Effector CD4-positive, alpha-beta T cell (primary cell): ENCODE measurements at regions not wholly inside any gene's neighbourhood (a gene's known extent, or its start where the extent isn't known, plus 50 kb on each side); places are given as distances from the start of the nearest gene placed in this dataset.

Experiments used
- DNase-seq: peaks from one replicate; pipeline ENCODE4 v3.0.0-alpha.2; 2020

DNA sequence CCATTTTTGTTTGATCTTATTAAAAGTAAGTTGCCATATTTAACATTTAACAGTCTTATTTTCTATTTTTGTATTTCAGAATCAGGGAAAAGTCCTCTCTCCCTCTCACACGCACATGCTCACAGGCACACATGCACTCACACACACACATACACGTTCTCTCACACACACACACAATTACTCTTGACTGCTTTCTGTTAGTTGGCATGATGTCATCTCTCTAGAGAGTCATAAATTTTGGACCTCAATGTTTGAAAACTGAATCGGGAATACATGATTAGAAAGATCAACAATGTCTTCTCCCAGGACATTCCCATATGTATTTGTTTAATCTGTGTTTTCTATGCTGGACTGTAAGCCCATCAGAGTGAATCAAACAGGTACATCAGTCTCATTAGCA is 165.7 kb upstream of the AHR start:
- DNase-seq, result no peak

DNA sequence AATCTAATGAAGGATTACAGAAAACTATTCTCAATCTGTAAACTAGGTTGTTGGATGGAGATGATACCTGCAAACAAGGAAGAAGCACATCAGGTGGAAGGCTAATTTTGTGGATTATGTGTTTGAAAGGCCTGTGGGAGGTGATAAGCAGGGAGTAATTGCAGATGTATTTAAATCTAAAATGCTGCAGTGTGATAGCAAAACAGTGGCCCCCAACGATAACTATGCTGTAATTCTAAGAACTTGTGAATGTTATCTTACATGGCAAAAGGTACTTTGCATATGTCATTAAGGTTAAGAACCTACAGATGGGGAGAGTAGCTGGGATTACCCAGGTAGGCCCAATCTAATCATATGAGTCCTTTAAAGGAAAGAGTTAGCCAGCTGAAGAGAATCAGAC is 164.5 kb upstream of the AHR start:
- DNase-seq, result no peak

DNA sequence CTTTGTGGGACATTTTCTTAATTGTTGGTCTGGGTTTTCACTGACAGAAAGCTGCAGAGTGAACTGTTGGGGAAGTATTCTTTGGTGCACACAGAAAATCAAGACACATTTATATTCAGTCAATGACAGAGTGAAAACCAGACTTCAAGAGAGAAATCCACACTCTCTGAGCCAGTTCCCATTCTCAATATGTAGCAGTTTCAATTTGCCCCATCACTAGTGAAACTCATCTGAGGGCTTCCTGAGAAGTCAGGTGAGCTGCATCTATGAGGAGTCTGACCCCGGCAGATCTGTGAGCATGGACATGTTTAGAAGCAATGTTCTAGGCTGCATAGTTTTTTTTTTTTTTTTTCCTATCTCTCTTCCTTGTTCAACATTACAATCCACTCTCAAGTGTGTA is 163.7 kb upstream of the AHR start:
- DNase-seq, result no peak

DNA sequence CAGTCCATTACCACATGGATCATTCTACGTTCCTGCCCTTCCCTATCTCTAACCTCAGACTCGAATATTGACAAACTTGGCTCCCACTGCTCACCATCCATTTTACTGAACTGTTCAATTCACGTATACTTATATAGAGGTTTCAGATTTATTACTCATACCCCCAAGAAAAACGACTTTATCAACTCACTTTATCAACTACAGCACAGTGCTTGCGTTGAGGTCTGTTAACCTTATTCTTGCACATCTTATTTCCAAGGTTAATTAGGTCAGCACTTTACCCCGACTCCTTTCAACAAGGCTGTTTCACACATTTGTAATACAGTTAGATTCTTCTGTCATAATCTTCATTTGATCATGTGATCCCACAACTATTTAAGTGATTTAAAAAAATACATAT is 162.3 kb upstream of the AHR start:
- no peak for DNase-seq

DNA sequence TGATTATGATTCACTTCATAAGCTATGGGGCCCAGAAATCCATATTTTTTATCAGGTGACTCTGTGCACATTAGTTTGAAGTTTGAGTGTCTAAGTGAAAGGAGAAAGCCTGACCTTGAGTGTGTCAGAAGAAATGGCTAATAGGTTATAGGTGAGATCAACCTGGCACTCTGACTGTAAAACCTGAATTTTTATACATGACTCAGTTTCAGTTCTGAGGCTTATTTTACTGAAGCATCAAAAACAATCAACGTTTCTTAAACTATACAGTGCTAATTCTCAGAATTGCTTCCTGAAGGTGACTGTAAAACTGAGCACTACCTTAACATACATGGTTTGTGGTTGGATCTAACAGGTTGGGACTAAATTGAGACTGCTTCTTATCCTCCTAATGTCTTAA is 159.4 kb upstream of the AHR start:
- DNase-seq, result no peak

DNA sequence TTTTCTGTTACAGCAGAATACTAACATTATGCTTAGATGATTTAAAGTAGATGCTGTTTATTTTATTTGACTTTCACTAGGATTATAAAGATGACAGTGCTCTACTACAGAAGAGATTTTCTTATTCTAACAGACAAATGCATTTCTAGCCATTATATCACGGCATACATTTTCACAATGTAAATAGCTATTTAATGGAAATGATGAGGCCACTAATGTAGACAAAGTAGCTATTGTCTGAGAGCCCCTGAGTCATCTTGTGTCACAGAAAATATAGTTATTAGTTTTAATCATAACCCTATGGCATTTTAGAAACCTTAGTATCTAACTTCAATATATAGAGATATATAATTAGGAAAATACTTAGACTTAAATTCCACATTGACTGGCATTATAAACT is 158.0 kb upstream of the AHR start:
- no peak for DNase-seq

DNA sequence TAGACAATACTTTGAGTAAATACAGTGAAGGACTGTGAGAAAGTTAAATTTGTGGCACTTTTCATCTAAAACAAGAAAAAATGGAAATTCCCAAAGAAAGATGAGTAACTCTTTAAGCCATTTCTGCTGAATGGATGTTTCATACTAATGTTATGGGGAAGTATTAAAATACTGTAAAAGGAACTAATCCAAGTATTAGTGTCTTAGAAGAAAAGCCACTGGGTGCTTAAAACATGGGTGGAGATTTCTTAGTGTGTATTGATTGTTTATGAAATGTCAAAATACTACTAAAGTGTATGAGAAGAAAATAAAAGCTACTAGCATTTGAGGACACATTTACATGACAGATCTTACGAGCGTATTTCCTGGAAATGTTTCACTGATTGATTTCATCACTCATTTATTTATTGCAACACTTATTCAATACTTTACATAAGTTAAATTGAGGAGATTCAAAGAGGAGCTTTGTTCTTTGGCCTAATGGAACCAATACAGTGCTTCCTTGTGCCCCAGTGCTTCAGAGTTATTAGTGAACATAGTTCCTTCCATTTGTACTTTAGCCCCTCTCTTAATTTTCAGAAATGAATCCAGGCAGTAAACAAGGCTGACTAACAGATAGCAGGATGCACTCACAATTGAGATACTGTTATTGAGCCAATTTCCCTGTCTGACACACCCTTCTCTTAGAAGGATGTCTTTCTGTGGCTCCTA is 155.5 kb upstream of the AHR start:
- DNase-seq, result no peak

DNA sequence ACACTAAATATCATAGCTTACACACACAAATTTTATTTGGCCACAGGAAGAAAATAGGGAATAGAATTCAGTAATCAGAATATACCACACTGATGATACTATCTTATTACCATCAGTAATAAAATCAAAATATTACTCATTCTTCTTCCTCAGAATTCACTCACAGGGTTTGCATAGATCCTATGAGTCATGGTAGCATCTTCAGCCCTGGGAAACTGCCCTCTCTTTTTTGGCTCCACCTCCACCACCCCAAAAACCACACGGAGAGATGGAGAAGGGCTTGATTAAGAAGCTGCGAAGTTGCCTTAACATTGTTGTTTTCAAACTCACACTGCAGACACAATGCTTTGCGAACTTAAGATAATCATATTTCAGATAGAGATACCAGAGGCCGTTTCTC is 154.1 kb upstream of the AHR start:
- peak; percentile 32 for DNase-seq

DNA sequence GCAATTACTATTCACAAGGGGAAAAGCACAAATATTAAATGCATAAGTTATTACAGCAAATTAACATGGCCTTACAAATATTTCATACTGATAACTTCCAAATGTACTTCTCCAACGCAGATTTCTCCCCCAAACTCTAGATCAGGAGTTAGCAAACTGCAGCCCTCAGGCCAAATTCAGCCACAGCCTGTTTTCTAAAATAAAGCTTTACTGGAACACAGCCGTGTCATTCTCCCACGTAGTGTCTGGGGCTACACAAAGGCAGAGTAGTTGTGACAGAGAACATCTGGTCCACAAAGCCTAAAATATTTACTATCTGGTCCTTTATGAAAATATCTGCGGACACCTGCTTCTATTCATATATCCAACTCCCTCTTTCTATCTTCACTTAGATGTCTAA is 151.8 kb upstream of the AHR start:
- DNase-seq, result no peak

DNA sequence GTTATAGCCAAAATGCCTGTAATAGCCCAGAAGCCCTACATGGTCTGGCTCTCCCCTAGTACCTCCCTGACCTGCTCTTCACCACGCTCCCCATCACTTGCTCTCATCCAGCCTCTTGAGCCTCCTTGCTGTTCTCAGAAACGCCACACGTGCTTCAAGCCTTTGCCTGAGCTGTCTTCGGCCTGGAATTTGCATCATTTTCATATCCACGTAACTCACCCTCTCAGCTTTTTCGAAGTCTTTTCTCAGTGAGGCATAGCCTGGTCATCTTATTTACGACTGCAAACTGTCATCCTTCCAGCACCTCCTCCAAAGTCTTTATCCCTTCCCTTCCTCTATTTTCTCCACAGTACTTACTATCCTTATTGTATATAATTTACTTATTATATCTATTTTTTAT is 151.0 kb upstream of the AHR start:
- no peak for DNase-seq

DNA sequence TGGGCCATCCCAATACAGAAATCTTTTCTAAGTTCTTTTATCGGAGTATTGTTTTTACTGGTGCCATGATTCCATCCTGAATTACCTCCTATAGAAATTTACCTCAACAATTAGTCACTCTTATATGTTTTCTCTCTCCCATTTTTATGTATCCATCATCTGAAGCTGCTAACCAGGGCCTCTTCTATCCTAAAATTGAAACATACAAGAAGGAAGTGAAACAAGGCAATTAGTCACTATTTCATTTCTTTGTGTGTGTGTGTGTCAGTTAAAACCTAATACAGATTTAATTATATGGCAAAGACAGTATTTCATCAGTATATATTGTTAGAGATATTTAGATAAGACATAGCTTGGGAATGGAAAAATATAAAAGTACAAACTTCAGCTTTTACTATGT is 148.4 kb upstream of the AHR start:
- no peak for DNase-seq

DNA sequence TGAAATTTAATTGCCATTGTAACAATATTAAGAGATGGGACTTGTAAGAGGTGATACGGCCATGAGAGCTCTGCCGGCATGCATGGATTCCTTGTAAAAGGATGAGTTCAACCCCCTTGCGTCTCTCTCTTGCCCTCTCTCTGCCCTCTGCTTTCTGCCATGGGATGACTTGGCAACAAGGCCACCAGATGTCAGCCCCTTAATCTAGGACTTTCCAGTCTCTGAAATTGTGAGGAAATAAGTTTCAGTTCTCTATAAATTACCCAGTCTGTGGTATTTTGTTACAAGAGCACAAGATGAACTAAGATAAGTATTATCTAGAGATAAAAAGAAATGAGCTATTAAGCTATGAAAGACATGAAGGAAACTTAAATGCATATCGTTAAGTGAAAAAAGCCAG is 145.7 kb upstream of the AHR start:
- DNase-seq, result no peak

DNA sequence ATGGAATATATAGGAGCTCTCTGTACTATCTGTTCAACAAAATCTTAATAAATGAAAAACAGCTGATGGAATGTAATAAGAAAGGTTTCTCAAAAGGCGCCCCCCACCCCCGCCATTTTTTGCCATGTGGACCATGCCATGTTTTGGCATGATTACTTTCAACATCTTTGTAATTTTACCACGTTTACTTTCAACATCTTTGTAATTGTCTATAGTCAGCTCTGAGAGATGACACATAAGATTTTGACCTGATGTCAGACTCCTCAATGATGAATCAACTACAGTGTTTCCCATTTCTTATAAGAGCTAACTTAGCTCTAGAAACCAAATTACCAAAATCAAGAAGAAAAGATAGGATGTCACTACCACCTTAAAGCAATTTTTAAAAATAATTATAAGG is 144.9 kb upstream of the AHR start:
- DNase-seq, result no peak

DNA sequence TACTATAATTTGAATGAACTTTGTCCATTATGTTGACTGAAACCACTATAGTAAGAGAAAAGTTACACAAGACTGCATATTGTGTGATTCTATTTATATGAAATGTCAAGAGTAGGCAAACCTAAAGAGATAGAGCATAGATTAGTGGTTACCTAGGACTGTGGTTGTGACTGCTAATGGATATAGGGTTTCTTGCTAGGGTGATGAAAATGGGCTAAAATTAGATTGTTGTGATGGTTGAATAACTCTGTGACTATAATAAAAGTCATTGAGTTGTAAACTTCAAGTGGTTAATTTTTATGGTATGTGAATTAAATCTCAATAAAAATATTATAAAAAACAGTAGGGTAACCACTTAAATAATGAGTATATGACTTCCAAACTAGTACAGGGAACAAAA is 142.9 kb upstream of the AHR start:
- no peak for DNase-seq

DNA sequence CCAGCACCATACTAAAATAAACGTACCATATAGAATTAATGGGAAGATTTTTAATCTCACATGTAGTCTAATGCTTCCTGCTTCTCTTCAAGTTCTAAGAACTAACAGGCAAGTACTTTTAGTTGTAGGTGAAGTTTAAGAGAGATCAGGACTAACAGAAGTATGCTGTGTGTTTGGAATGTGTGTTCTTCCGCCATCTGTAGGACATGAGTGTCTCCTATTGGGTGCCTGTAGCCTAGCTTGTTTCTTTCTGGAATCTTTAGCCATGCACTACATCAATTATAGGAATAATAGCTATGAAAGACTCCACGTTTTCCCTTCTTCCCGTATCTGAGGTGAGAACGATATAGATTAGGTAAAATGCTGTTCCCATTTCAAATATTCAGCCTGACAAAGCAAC is 140.2 kb upstream of the AHR start:
- no peak for DNase-seq

DNA sequence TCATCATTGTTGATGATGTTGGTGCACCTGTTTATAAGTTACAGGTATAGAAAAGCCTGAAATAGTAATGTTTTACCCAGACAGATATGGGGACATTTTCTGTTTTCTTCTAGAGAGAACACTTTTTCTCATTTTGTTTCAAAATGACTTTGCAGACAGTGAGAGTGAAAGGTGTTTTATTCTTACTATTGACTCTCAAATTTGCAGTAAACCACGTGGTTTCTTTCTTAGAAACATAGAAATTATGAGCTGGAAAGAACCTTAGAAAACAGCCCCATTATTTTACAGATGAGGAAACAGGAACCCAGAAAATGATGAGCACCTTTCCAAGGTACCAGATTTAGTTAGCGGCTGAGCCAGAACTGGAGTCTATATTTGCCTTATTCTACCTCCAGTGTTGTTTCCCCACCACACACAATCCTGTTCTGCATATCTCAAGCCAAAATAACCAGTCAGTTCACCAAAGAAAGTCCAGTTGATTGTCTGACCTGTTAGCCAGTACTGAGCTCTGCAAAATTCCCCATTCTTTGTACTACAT is 138.9 kb upstream of the AHR start:
- no peak for DNase-seq

DNA sequence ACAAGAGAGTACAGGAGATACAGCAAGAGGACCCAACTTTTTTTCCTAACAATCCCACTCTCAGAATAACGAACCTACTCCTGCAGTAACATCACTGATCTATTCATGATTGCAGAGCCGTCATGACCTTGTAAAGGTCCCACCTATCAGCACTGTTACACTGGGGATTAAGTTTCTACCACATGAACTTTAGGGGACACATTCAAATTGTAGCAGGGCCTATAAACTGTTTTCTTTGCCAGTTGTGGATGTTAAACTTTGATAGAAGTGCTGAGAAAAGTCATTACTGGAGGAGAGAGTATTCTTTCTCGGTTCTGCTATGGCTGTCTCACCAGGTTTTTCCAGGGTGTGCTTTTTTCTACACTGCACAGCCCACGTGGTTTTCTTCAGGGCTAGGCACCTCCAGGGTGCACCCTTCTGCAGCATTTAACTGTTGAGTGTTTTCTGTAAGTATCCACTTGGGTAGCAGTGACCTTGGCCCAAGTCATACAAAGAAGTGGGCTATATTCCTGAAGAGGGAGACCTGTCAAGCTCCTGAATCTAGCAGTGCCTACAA is 131.6 kb upstream of the AHR start:
- DNase-seq, result no peak

DNA sequence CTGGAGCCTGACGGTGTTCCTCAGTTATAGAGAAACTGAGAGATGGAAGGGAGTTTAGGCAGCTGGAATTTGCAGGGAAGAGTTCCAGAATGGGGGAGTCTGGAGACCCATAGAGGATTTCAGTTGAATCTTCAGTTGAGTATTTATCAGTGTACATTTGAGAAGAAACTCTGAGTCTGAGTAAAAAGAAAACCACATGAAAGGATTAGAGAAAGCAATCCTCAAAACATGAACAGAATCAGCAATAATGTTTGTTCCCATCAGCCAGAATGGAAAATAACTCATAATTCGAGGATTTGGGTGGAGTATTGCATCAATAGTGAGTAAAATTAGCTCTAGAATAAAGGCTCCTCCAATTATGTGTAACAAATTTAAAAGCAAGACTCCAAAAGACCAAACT is 130.0 kb upstream of the AHR start:
- no peak for DNase-seq

DNA sequence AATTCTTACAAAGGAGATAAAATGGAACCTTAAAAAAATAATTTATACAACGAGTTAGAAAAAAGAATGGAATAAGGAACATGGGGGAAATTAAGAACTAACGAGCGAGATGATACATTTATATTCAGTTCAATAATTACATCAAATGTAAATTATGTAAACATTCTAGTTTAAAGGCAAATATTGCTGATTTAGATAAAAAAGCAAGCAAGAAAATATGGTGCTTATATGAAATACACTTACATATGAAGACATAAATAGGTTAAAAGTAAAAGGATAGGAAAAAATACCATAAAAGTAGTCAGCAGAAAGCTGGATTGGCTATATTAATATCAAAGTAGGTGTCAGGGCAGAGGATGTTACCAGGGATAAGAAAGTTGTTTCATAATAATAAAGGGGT is 127.0 kb upstream of the AHR start:
- no peak for DNase-seq

DNA sequence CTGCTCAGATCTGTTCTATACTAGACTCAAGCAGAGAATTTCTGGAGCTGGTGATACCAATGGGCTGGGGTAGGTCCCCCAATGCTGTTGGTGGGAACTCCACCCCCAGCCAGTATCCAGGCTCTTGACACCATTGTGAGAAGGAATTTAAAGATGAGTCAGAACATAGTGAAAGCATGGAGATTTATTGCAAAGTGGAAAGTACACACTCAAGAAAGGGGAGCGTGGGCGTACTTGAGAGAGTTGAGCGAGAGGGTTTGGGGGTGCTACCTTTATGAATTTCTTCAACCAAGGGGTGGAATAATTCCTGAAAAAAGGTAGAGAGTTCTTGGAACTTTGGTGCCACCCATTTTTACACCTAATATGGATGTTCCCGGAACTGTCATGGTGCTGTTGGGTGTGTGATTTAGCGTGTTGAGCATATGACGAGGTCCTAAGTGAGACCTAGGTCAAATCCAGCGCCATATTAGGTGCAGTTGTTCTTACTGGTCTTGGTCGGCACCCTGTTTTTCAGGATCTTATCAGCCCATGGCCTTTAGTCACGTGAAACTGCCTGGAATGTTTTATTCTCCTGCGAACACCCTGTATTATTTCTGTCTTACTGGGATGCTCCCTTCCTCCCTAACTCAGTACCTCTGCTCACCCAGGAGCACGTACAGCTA is 122.0 kb upstream of the AHR start:
- DNase-seq, result no peak

DNA sequence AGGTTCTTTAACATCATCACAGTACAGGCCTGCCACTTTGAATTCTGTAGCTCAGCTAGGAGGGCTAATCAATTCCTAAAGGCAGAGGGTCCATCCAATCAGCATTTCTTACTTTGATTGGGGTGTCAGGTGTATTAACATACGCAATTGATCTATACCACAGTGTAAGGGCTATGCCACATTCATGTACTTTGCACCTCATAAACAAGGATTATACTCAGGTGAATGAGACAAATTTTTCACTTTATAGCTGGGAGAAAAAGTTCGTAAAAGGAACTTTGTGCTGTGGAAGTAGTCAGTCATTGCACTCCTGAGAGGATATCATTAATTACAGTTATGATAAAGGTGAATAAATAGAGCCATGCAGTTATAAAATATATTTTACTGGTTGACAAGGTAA is 119.9 kb upstream of the AHR start:
- DNase-seq, result no peak

DNA sequence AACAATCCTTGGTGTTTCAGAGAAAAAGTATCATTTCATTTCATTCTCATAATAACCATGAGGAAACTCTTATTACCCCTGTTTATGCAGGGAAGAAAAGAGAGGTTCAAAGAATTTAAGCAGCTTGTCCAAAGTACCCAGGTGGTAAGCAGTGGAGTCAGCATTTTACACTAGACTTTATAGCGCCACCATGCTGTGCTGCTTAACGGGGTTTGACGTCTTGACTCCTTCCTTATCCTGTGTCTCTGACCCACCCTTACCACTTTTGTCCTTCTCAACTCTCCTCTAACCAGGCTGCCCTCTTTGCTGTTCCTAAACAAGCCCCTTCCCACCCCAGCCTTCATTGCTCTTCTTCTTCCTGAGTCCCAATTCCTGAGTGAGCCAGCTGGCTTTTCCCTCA is 117.0 kb upstream of the AHR start:
- no peak for DNase-seq

DNA sequence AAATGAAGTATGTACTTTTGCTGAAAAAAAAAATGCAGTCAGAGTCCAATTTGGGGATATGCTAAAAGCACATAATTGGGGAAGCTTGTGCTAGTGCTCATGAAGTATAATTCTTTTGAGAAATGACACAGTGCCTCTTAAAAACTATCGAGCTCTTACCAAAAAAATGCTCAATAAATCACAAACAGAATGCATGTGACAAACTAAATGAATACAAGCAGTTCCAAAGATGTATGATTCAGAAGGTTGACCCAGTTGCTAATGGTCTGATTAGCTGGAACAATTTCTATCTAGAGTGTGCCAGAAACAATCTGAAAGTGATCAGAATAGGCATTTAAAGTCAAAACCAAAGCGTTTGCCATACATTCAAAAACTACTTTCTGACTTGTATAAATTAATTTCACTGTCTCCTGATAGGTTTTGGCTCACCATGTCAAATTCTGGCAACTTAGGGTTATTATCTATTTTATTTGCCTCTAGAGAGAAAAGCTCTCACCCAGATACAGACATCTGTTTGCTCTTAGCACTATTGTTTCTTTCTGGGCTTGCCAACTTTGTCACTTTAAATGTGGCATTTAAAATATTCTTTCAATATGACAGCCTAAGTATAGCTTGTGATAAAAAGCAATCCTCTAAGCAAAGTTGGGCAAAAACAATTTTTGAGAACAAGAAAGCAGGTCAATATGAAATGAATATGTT is 114.7 kb upstream of the AHR start:
- no peak for DNase-seq
